ENCODE measurements at regions not wholly inside any gene's neighbourhood (a gene's known extent, or its start where the extent isn't known, plus 50 kb on each side); places are given as distances from the start of the nearest gene placed in this dataset.

- TF ChIP-seq CTCF (IDR thresholded peaks at IDR 0.05) = no peak
Measured at GRCh38 chr3:126264952-126265351, 84.6 kb upstream of the ALDH1L1 start.

GRCh38 chr3:126264381-126264780, 84.0 kb upstream of the ALDH1L1 start:
- TF ChIP-seq CTCF (IDR thresholded peaks at IDR 0.05) = no peak

- TF ChIP-seq CTCF (IDR thresholded peaks at IDR 0.05) = no peak
Measured at GRCh38 chr3:126263971-126264370, 83.6 kb upstream of the ALDH1L1 start.

GRCh38 chr3:126263539-126263938, 83.2 kb upstream of the ALDH1L1 start:
- no peak for TF ChIP-seq CTCF (IDR thresholded peaks at IDR 0.05)

- TF ChIP-seq CTCF (IDR thresholded peaks at IDR 0.05) = no peak
Measured at GRCh38 chr3:126262227-126262626, 81.8 kb upstream of the ALDH1L1 start.

- no peak for TF ChIP-seq CTCF (IDR thresholded peaks at IDR 0.05)
Measured at GRCh38 chr3:126261037-126261436, 80.7 kb upstream of the ALDH1L1 start.

GRCh38 chr3:126259411-126260391, 79.3 kb upstream of the ALDH1L1 start:
- TF ChIP-seq CTCF (IDR thresholded peaks at IDR 0.05) = peak; percentile 56
